NCI-H2227 (cell line): ENCODE measurements at regions not wholly inside any gene's neighbourhood (a gene's known extent, or its start where the extent isn't known, plus 50 kb on each side); places are given as distances from the start of the nearest gene placed in this dataset.

Experiments
- DNase-seq: peaks from one replicate; lab custom pipeline; 2025; ENCODE audit not compliant: unreplicated experiment; lab: John Stamatoyannopoulos, UW

GRCh38 chr7:52501696-52502095, 533.7 kb upstream of the POM121L12 start:
- DNase-seq = no peak

DNA sequence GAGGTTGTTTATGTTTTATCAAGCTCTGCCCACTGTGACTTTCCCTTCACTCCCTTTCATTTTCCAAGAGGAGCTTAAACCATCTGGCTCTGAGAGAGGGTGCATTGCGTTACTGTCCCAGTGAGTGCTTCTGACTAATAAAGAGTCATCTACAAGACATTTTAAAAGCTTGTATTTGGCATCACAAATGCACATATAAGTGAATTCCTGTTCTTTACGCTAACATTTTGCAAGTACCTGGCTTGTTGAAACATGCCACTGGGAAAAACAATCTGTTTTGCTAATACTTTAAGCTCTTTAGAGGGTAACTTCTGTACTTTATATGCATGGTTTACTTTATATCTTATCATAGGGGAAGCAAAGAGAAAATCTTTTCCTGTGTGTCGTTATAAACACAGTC, 534.6 kb upstream of the POM121L12 start:
- DNase-seq = no peak

DNA sequence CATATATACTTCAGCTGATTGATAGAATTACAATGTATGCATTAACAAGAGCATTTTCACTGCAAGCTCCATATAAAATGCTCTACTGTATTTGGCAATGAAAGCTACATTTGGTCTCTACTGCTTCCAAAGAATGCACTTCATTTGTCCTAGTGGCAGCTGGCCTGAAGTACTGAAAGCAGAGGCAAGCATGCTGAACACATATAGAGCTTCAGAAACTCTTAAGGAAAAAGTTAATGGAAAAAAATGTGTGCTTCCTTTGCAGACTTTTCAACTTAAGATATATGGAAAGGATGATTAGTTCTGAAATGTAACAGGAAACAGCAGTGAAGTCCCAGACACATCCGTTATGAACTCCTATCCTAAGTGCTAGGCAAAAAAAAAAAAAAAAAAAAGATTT, 537.1 kb upstream of the POM121L12 start:
- no peak for DNase-seq

GRCh38 chr7:52486267-52486666, 549.2 kb upstream of the POM121L12 start:
- no peak for DNase-seq

- no peak for DNase-seq
These were observed 553.4 kb upstream of the POM121L12 start for GRCh38 chr7:52482076-52482475.

- DNase-seq = no peak
These were observed 553.9 kb upstream of the POM121L12 start for GRCh38 chr7:52481571-52481970.

DNA sequence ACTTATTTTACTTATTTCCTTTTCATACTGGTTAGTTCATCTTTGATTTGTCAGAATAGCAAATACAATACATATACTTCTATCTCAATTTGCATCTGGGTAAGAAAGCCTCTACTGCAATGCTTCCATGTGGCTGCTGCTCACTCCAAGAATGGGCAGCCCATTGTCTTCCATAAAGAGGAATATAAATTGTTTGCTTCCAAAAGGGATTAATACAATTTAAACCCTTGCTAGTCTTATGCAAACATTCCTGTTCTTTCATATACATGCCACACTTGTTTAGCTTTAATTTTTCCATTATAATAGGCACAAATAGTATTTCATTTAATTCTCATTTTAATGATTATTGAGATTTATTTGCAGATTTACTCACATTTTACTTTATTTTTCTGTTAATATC, 555.4 kb upstream of the POM121L12 start:
- DNase-seq = no peak

DNA sequence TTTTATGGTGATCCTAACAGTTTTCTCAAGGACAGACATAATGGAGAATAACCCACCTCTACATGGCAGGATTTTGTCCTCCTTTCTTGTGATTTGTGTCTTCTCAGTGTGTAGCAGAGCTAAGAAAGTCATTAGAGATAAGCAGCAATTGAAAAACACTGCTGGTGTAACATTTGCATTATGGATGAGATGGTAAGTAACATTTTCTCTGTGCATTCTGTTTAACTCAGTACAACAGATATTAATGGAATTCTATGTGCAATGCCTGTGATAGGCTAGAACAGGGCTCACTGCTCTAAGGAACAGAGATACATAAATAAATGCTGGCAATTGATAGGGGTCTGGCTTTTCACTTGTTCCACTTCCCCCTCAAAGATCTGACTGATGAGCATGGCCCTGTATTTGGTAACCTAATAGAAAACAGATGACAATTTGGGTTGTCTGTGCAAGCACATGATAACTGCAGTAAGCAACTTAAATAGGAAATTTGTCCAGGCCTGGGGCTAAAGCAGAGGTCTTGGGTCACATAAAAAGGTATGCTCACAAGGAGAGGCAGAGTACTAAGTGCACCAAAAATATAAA, 560.3 kb upstream of the POM121L12 start:
- DNase-seq = no peak

GRCh38 chr7:52473756-52474155, 561.7 kb upstream of the POM121L12 start:
- DNase-seq = no peak

DNA sequence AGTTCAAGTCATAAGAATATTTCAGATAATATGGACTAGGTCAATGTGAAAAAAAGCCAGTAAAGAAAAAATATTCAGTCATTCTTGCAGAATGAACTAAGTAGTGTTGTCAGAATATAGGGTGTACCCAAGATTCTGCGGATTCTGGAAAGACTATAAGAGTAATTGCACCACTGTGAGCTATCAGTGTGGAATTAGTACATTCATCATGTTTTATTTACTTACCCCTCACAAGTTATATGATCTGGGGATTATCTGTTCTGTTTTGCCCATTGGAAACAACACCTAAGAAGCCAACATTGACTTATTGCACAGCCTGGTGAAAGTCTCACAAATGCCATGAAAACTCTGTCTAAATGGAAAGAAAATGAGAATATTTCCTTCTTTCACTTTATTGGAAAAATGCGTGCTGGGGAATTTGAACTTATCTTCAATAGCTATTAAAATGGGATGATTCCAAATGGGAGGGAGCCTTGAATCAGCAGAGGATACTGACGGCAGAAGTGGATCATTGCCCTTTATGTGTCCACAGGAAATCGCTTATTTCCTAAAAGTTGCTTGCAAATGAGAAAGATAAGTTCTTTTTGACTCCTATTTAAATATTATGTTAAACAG, 563.3 kb upstream of the POM121L12 start:
- DNase-seq = no peak

- no peak for DNase-seq
These were observed 570.2 kb upstream of the POM121L12 start for GRCh38 chr7:52465216-52465615.

DNA sequence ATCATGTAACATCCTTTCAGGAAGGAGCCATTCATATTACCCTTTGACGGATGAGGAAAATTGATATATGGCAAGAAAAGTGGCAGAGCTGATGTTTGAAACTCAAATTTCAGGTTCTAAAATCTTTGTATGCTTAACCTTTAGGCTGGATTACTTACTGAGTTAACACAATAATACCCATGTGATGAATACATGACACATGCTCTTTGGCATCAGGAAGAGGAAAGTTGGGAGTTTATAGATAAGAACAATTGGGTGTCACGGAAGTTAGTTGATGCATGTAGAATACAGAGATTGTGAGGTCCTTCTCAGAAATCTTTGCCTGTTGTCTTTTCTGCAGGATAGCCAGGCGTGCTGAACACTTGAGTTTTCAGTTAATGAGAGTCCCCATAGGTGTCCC, 572.1 kb upstream of the POM121L12 start:
- DNase-seq = no peak

DNA sequence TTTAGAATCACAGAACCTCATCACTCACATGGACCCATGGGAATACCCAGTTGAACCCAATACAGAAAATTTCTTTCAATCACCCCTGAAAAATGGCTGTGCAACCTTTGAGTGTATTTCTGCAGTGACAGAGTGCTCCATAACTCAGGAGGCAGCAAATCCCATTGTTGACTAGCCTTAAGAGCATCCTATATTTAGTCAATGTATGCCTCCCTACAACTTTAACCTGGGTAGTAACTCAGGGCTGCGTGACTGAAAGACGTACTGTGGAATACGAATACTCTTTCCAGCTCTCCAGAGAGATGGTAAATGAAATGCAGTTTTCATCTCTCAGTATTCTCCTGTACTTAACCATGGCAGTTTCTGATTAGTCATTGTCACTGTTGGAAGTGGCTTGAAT, 573.0 kb upstream of the POM121L12 start:
- DNase-seq = no peak

- DNase-seq = no peak
These were observed 579.9 kb upstream of the POM121L12 start for GRCh38 chr7:52455571-52455970.

GRCh38 chr7:52450816-52451215, 584.6 kb upstream of the POM121L12 start:
- DNase-seq = no peak

DNA sequence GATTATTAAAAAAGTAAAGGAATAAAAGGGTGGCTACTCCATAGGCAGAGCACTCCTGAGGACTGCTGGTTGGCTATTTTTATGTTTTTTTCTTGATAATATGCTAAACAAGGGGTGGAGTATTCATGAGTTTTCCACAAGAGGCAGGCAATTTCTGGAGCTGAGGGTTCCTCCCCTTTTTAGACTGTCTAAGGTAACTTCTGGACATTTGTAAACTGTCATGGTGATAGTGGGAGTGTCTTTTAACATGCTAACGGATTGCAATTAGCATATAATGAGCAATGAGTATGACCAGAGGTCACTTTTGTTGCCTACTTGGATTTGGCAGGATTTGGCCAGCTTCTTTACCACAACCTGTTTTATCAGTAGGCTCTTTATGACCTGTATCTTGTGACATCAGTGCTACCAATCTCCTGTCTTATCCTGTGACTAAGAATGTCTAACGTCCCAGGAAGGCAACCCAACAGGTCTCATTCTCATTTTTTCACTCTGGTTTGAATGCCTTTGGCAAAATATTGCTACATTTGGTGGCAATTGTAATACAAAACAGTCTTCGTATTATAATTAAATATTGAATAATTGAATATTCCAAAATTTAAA, 587.8 kb upstream of the POM121L12 start:
- no peak for DNase-seq

- no peak for DNase-seq
These were observed 599.2 kb upstream of the POM121L12 start for GRCh38 chr7:52436278-52436677.

DNA sequence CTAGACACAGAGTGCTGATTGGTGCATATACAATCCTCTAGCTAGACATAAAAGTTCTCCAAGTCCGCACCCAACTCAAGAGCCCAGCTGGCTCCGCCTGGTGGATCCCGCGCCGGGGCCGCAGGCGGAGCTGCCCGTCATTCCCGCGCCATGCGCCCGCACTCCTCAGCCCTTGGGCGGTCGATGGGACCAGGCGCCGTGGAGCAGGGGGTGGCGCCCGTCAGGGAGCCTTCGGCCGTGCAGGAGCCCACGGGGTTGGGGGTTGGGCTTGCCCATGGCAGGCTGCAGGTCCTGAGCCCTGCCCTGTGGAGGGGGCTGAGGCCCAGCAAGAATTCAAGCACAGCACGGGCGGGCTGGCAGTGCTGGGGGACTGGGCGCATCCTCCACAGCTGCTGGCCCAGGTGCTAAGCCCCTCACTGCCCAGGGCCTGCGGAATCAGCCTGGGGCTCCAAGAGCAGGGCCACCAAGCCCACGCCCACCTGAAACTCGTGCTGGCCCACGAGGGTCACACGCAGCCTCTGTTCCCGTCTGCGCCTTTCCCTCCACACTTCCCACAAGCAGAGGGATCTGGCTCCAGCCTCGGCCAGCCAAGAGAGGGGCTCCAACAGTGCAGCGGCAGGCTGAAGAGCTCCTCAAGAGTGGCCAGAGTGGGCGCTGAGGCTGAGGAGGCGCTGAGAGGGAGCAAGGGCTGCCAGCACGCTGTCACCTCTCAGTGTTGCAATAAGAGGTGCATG, 604.2 kb upstream of the POM121L12 start:
- no peak for DNase-seq

DNA sequence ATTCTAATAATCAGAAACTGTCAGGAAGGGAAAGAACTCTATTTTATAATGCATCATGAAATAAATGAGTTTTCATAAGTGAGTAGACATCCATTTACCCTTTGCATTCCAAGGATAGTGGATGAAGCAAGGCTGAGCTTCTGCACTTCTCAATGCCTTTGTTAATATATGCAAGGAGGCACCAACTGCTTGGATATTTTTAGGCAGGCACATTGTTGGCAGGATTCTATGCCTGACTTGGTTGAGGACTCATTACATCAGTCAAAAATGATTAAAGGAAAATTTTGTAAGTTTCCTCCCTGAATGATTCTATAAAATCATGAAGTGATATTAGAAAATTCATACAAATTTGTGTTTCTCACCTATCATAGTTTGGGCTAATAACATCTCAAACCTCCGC, 612.2 kb upstream of the POM121L12 start:
- DNase-seq = no peak

- no peak for DNase-seq
These were observed 622.4 kb upstream of the POM121L12 start for GRCh38 chr7:52413051-52413450.

GRCh38 chr7:52410032-52410431, 625.4 kb upstream of the POM121L12 start:
- DNase-seq = no peak

- DNase-seq = no peak
These were observed 628.6 kb upstream of the POM121L12 start for GRCh38 chr7:52406808-52407207.
